Ectodermal cell (in vitro differentiated cells): ENCODE measurements at regions not wholly inside any gene's neighbourhood (a gene's known extent, or its start where the extent isn't known, plus 50 kb on each side); places are given as distances from the start of the nearest gene placed in this dataset.

Experiments used
- H3K27ac ChIP-seq: 2 replicates; pipeline ENCODE4 v1.7.0; 2013; ENCODE audit warnings: mild to moderate bottlenecking, low read depth, low read length; ENCODE audit not compliant: insufficient read depth, poor library complexity, severe bottlenecking
- H3K27me3 ChIP-seq: 2 replicates; pipeline ENCODE4 v1.7.0; 2013; ENCODE audit warnings: mild to moderate bottlenecking, low read length; ENCODE audit not compliant: insufficient read depth, control insufficient read depth, poor library complexity, severe bottlenecking
- H3K36me3 ChIP-seq: one replicate; pipeline ENCODE4 v1.7.0; 2013; ENCODE audit warnings: low read length; ENCODE audit not compliant: control insufficient read depth, insufficient read depth
- H3K4me1 ChIP-seq: one replicate; pipeline ENCODE4 v1.7.0; 2013; ENCODE audit warnings: low read length; ENCODE audit not compliant: control insufficient read depth, insufficient read depth
- H3K4me3 ChIP-seq: 2 replicates; pipeline ENCODE4 v1.7.0; 2013; ENCODE audit warnings: low read depth, low read length, control low read depth; ENCODE audit not compliant: insufficient read depth
- H3K9me3 ChIP-seq: 2 replicates; pipeline ENCODE4 v1.7.0; 2013; ENCODE audit warnings: mild to moderate bottlenecking, low read length, moderate library complexity; ENCODE audit not compliant: control insufficient read depth
- WGBS, 2 experiments: methylation state at CpG; one replicate each; pipeline ENCODE4 v1.1.7; 2013; ENCODE audit warnings: missing lambda C conversion rate in 2 of 2; 5-methylcytosine and 5-hydroxymethylcytosine counted together

- Histone ChIP-seq H3K27me3 (no peaks in the 10 kb centered on the region), H3K36me3 (no peaks in the 10 kb centered on the region), H3K9me3 (no peaks in the 10 kb centered on the region), H3K4me3 (no peak overlapping the region), H3K4me1 (no peaks in the 10 kb centered on the region), H3K27ac (no peak overlapping the region)
- 91% methylated on average over 1 of the region's 1 CpG for WGBS, 2 experiments
Observed at GRCh38 chr3:168443965-168444364, 348.2 kb upstream of the GOLIM4 start.

- H3K36me3 ChIP-seq, result no peaks in the 10 kb centered on the region
- H3K27me3 ChIP-seq, result no peaks in the 10 kb centered on the region
- H3K4me3 ChIP-seq, result no peak overlapping the region
- H3K9me3 ChIP-seq, result no peaks in the 10 kb centered on the region
- H3K27ac ChIP-seq, result no peak overlapping the region
- H3K4me1 ChIP-seq, result no peaks in the 10 kb centered on the region
- WGBS, 2 experiments, result 95 to 100% methylated on average over 1 to 2 of the region's 2 CpGs
Observed at GRCh38 chr3:168442502-168442901, 346.8 kb upstream of the GOLIM4 start.

- H3K27me3 ChIP-seq, result no peaks in the 10 kb centered on the region
- H3K36me3 ChIP-seq, result no peaks in the 10 kb centered on the region
- 85 to 93% methylated on average over 1 of the region's 1 CpG for WGBS, 2 experiments
- no peaks in the 10 kb centered on the region for H3K4me1 ChIP-seq
- H3K27ac ChIP-seq, result no peak overlapping the region
- H3K4me3 ChIP-seq, result no peak overlapping the region
- H3K9me3 ChIP-seq, result no peaks in the 10 kb centered on the region
Observed at GRCh38 chr3:168436245-168436724, 340.6 kb upstream of the GOLIM4 start.

GRCh38 chr3:168431491-168431890 lies 335.8 kb upstream of the GOLIM4 start:
- WGBS, 2 experiments, result 80 to 90% methylated on average over 1 of the region's 2 CpGs
- Histone ChIP-seq H3K4me1 (no peaks in the 10 kb centered on the region), H3K36me3 (no peaks in the 10 kb centered on the region), H3K9me3 (no peaks in the 10 kb centered on the region), H3K27ac (no peak overlapping the region), H3K27me3 (no peaks in the 10 kb centered on the region), H3K4me3 (no peak overlapping the region)

- Histone ChIP-seq H3K27me3 (no peaks in the 10 kb centered on the region), H3K4me3 (no peak overlapping the region), H3K27ac (no peak overlapping the region), H3K36me3 (no peaks in the 10 kb centered on the region), H3K9me3 (no peaks in the 10 kb centered on the region), H3K4me1 (no peaks in the 10 kb centered on the region)
- 88 to 97% methylated on average over 1 of the region's 1 CpG for WGBS, 2 experiments
Observed at GRCh38 chr3:168427835-168428475, 332.2 kb upstream of the GOLIM4 start.

- H3K27me3 ChIP-seq, result no peaks in the 10 kb centered on the region
- H3K36me3 ChIP-seq, result no peaks in the 10 kb centered on the region
- H3K4me3 ChIP-seq, result no peak overlapping the region
- whole genome bisulfite sequencing, 2 experiments, result 94 to 98% methylated on average over 2 of the region's 2 CpGs
- H3K4me1 ChIP-seq, result no peaks in the 10 kb centered on the region
- no peaks in the 10 kb centered on the region for H3K9me3 ChIP-seq
- H3K27ac ChIP-seq, result no peak overlapping the region
Observed at GRCh38 chr3:168427156-168427555, 331.4 kb upstream of the GOLIM4 start.

GRCh38 chr3:168425936-168426595 lies 330.3 kb upstream of the GOLIM4 start:
- Histone ChIP-seq H3K27ac (no peak overlapping the region), H3K9me3 (no peaks in the 10 kb centered on the region), H3K27me3 (no peaks in the 10 kb centered on the region), H3K4me1 (no peaks in the 10 kb centered on the region), H3K4me3 (no peak overlapping the region), H3K36me3 (no peaks in the 10 kb centered on the region)
- 90 to 94% methylated on average over 4 of the region's 4 CpGs for WGBS, 2 experiments

- Histone ChIP-seq H3K4me1 (no peaks in the 10 kb centered on the region), H3K9me3 (no peaks in the 10 kb centered on the region), H3K36me3 (no peaks in the 10 kb centered on the region), H3K27ac (no peak overlapping the region), H3K4me3 (no peak overlapping the region), H3K27me3 (no peaks in the 10 kb centered on the region)
- WGBS, 2 experiments, result 96% methylated on average over 3 of the region's 4 CpGs
Observed at GRCh38 chr3:168424059-168424734, 328.5 kb upstream of the GOLIM4 start.

- H3K36me3 ChIP-seq, result no peaks in the 10 kb centered on the region
- H3K4me1 ChIP-seq, result peaks cover 4% of the 10 kb centered on the region
- WGBS, 2 experiments, result 82 to 89% methylated on average over 1 of the region's 1 CpG
- H3K4me3 ChIP-seq, result no peak overlapping the region
- H3K9me3 ChIP-seq, result no peaks in the 10 kb centered on the region
- no peaks in the 10 kb centered on the region for H3K27me3 ChIP-seq
- H3K27ac ChIP-seq, result no peak overlapping the region
Observed at GRCh38 chr3:168422843-168423242, 327.1 kb upstream of the GOLIM4 start.

GRCh38 chr3:168419091-168419490 lies 323.4 kb upstream of the GOLIM4 start:
- no peaks in the 10 kb centered on the region for H3K9me3 ChIP-seq
- H3K27ac ChIP-seq, result no peak overlapping the region
- no peaks in the 10 kb centered on the region for H3K27me3 ChIP-seq
- H3K36me3 ChIP-seq, result no peaks in the 10 kb centered on the region
- 100% methylated on average over 2 of the region's 2 CpGs; no CpG with 5 or more reads in 1 of the 2 experiments for WGBS, 2 experiments
- peaks cover 4% of the 10 kb centered on the region for H3K4me1 ChIP-seq
- no peak overlapping the region for H3K4me3 ChIP-seq
